ENCODE measurements at regions not wholly inside any gene's neighbourhood (a gene's known extent, or its start where the extent isn't known, plus 50 kb on each side); places are given as distances from the start of the nearest gene placed in this dataset.
"Not testable (repeated sequence)": the region's sequence is repeated elsewhere in the genome, so short reads cannot be mapped to it uniquely, and the experiment has no call there.

- no peak overlapping the region for H3K4me3 ChIP-seq (ENCODE audit: control insufficient read depth in 2 of 3, extremely low read depth in 1 of 3, insufficient read depth in 2 of 3, low read depth in 1 of 3, low read length in 3 of 3)
- no peak overlapping the region for H3K27ac ChIP-seq (ENCODE audit: control insufficient read depth, insufficient read depth, low read length)
- H3K4me2 ChIP-seq (ENCODE audit: control insufficient read depth, extremely low read depth, insufficient read depth, low read depth, low read length): no peak overlapping the region
- FAIRE-seq (no peak), DNase-seq (ENCODE audit: low read depth, low spot score) (no peak)
- H3K9me3 ChIP-seq (ENCODE audit: control insufficient read depth, low read depth, low read length): no peaks in the 10 kb centered on the region
- H2AFZ ChIP-seq (ENCODE audit: control insufficient read depth, low read length): no peak overlapping the region
- H3K27me3 ChIP-seq (ENCODE audit: control insufficient read depth, extremely low read depth, insufficient read depth, low read length): peaks cover 5% of the 10 kb centered on the region
- no peaks in the 10 kb centered on the region for H3K79me2 ChIP-seq (ENCODE audit: control insufficient read depth, insufficient read depth, low read length)
- H3K9ac ChIP-seq (ENCODE audit: control insufficient read depth, extremely low read depth, insufficient read depth, low read length): no peak overlapping the region
- TF ChIP-seq EZH2 (IDR thresholded peaks at IDR 0.05; ENCODE audit: low read length) (no peak), CTCF (optimal IDR thresholded peaks at IDR 0.05 in 1 of 3, IDR thresholded peaks at IDR 0.05 in 1 of 3, conservative IDR thresholded peaks at IDR 0.05 in 1 of 3; ENCODE audit: extremely low read depth in 1 of 3, insufficient read depth in 2 of 3, low read length in 3 of 3) (no peak)
- no peaks in the 10 kb centered on the region for H3K36me3 ChIP-seq (ENCODE audit: control insufficient read depth in 2 of 2, extremely low read depth in 1 of 2, insufficient read depth in 2 of 2, low read length in 2 of 2)
- H4K20me1 ChIP-seq (ENCODE audit: control insufficient read depth, extremely low read depth, insufficient read depth, low read length): no peaks in the 10 kb centered on the region
- dilution Hi-C loops (cut with MboI; ENCODE audit: extremely low pct_ligation_motif_present, low sequenced_read_pairs): no loop called here
- H3K4me1 ChIP-seq (ENCODE audit: control insufficient read depth, extremely low read depth, insufficient read depth, low read length): no peaks in the 10 kb centered on the region
- no peaks in the 10 kb centered on the region for H3K9me1 ChIP-seq (ENCODE audit: control insufficient read depth, extremely low read depth, insufficient read depth, low read length)
Observed at GRCh38 chr11:109708184-109708583, 286.2 kb downstream of the C11orf87 start.

GRCh38 chr11:109714444-109714843 is 292.5 kb downstream of the C11orf87 start:
- DNase-seq (ENCODE audit: low read depth, low spot score); H3K4me1 ChIP-seq (ENCODE audit: control insufficient read depth, extremely low read depth, insufficient read depth, low read length); H3K9me1 ChIP-seq (ENCODE audit: control insufficient read depth, extremely low read depth, insufficient read depth, low read length); H3K4me2 ChIP-seq (ENCODE audit: control insufficient read depth, extremely low read depth, insufficient read depth, low read depth, low read length); H3K9ac ChIP-seq (ENCODE audit: control insufficient read depth, extremely low read depth, insufficient read depth, low read length); H4K20me1 ChIP-seq (ENCODE audit: control insufficient read depth, extremely low read depth, insufficient read depth, low read length); H3K27me3 ChIP-seq (ENCODE audit: control insufficient read depth, extremely low read depth, insufficient read depth, low read length); H3K36me3 ChIP-seq (ENCODE audit: control insufficient read depth in 2 of 2, extremely low read depth in 1 of 2, insufficient read depth in 2 of 2, low read length in 2 of 2); FAIRE-seq; H3K79me2 ChIP-seq (ENCODE audit: control insufficient read depth, insufficient read depth, low read length); H3K9me3 ChIP-seq (ENCODE audit: control insufficient read depth, low read depth, low read length); H3K27ac ChIP-seq (ENCODE audit: control insufficient read depth, insufficient read depth, low read length); dilution Hi-C loops (cut with MboI; ENCODE audit: extremely low pct_ligation_motif_present, low sequenced_read_pairs); H2AFZ ChIP-seq (ENCODE audit: control insufficient read depth, low read length); H3K4me3 ChIP-seq (ENCODE audit: control insufficient read depth in 2 of 3, extremely low read depth in 1 of 3, insufficient read depth in 2 of 3, low read depth in 1 of 3, low read length in 3 of 3): not testable (repeated sequence)

- H3K27ac ChIP-seq (ENCODE audit: control insufficient read depth, insufficient read depth, low read length); H3K79me2 ChIP-seq (ENCODE audit: control insufficient read depth, insufficient read depth, low read length); H3K27me3 ChIP-seq (ENCODE audit: control insufficient read depth, extremely low read depth, insufficient read depth, low read length); H3K9me1 ChIP-seq (ENCODE audit: control insufficient read depth, extremely low read depth, insufficient read depth, low read length); H3K9me3 ChIP-seq (ENCODE audit: control insufficient read depth, low read depth, low read length); DNase-seq (ENCODE audit: low read depth, low spot score); H3K4me1 ChIP-seq (ENCODE audit: control insufficient read depth, extremely low read depth, insufficient read depth, low read length); FAIRE-seq; dilution Hi-C loops (cut with MboI; ENCODE audit: extremely low pct_ligation_motif_present, low sequenced_read_pairs); H4K20me1 ChIP-seq (ENCODE audit: control insufficient read depth, extremely low read depth, insufficient read depth, low read length); H3K4me3 ChIP-seq (ENCODE audit: control insufficient read depth in 2 of 3, extremely low read depth in 1 of 3, insufficient read depth in 2 of 3, low read depth in 1 of 3, low read length in 3 of 3); H2AFZ ChIP-seq (ENCODE audit: control insufficient read depth, low read length); H3K9ac ChIP-seq (ENCODE audit: control insufficient read depth, extremely low read depth, insufficient read depth, low read length); H3K36me3 ChIP-seq (ENCODE audit: control insufficient read depth in 2 of 2, extremely low read depth in 1 of 2, insufficient read depth in 2 of 2, low read length in 2 of 2); H3K4me2 ChIP-seq (ENCODE audit: control insufficient read depth, extremely low read depth, insufficient read depth, low read depth, low read length): not testable (repeated sequence)
Observed at GRCh38 chr11:109715424-109715823, 293.4 kb downstream of the C11orf87 start.
